ENCODE measurements at regions not wholly inside any gene's neighbourhood (a gene's known extent, or its start where the extent isn't known, plus 50 kb on each side); places are given as distances from the start of the nearest gene placed in this dataset.

- TF ChIP-seq CTCF (IDR thresholded peaks at IDR 0.05 in 4 of 5, conservative IDR thresholded peaks at IDR 0.05 in 1 of 5) (no peak), POLR2A (IDR thresholded peaks at IDR 0.05) (no peak)
Observed at GRCh38 chr18:11500153-11501122, 109.0 kb upstream of the SLC35G4 start.

Measured in gastrocnemius medialis (tissue), 4 donors.